Inferior parietal cortex (tissue), 1 donor: ENCODE measurements at regions not wholly inside any gene's neighbourhood (a gene's known extent, or its start where the extent isn't known, plus 50 kb on each side); places are given as distances from the start of the nearest gene placed in this dataset.
"Not testable (repeated sequence)": the region's sequence is repeated elsewhere in the genome, so short reads cannot be mapped to it uniquely, and the experiment has no call there.

Experiments used
- DNase-seq: peaks from one replicate; pipeline ENCODE4 v3.0.0-alpha.2; 2016; ENCODE audit errors: extremely low spot score

- DNase-seq: no peak
Measured at GRCh38 chr12:46884362-46884761, 58.6 kb upstream of the SLC38A4 start.

GRCh38 chr12:46886541-46887041, 60.8 kb upstream of the SLC38A4 start:
- no peak for DNase-seq

- DNase-seq: no peak
Measured at GRCh38 chr12:46887870-46888269, 62.1 kb upstream of the SLC38A4 start.

GRCh38 chr12:46888568-46888967, 62.8 kb upstream of the SLC38A4 start:
- no peak for DNase-seq

GRCh38 chr12:46891306-46891705, 65.5 kb upstream of the SLC38A4 start:
- no peak for DNase-seq

GRCh38 chr12:46892034-46892705, 66.4 kb upstream of the SLC38A4 start:
- DNase-seq: no peak

- no peak for DNase-seq
Measured at GRCh38 chr12:46892887-46893286, 67.1 kb upstream of the SLC38A4 start.

GRCh38 chr12:46893434-46893833, 67.6 kb upstream of the SLC38A4 start:
- no peak for DNase-seq

GRCh38 chr12:46895726-46896125, 69.9 kb upstream of the SLC38A4 start:
- DNase-seq: no peak

GRCh38 chr12:46896680-46897079, 70.9 kb upstream of the SLC38A4 start:
- DNase-seq: no peak

- DNase-seq: no peak
Measured at GRCh38 chr12:46898152-46898931, 72.5 kb upstream of the SLC38A4 start.

GRCh38 chr12:46898989-46899388, 73.2 kb upstream of the SLC38A4 start:
- DNase-seq: no peak

GRCh38 chr12:46900734-46901463, 75.1 kb upstream of the SLC38A4 start:
- DNase-seq: no peak

GRCh38 chr12:46901464-46902205, 75.8 kb upstream of the SLC38A4 start:
- DNase-seq: no peak

- DNase-seq: no peak
Measured at GRCh38 chr12:46903058-46903457, 77.3 kb upstream of the SLC38A4 start.

- no peak for DNase-seq
Measured at GRCh38 chr12:46904406-46905238, 78.8 kb upstream of the SLC38A4 start.

GRCh38 chr12:46905239-46905627, 79.4 kb upstream of the SLC38A4 start:
- DNase-seq: not testable (repeated sequence)

- DNase-seq: no peak
Measured at GRCh38 chr12:46907791-46908190, 82.0 kb upstream of the SLC38A4 start.

- DNase-seq: no peak
Measured at GRCh38 chr12:46908236-46908935, 82.6 kb upstream of the SLC38A4 start.

GRCh38 chr12:46908936-46909635, 83.3 kb upstream of the SLC38A4 start:
- no peak for DNase-seq
